Neural cell (in vitro differentiated cells): ENCODE measurements at regions not wholly inside any gene's neighbourhood (a gene's known extent, or its start where the extent isn't known, plus 50 kb on each side); places are given as distances from the start of the nearest gene placed in this dataset.

ENCODE experiments used
- EZH2 ChIP-seq: fragments of 200-600, 300-800 bp; shearing (Covaris generic), sonication (generic); IDR thresholded peaks from 2 replicates; pipeline ENCODE4 v1.6.1; 2014; ENCODE audit warnings: antibody characterized with exemption, low read length, borderline replicate concordance, mild to moderate bottlenecking; ENCODE audit not compliant: insufficient read depth, poor library complexity, severe bottlenecking
- POLR2AphosphoS5 ChIP-seq: IDR thresholded peaks from 2 replicates; pipeline ENCODE4 v1.6.1; 2012
- TF ChIP-seq, protein P1 (sequence below): fragments of 450-650 bp; IDR thresholded peaks from 2 replicates; pipeline ENCODE4 v1.5.1; 2014; ENCODE audit warnings: antibody characterized with exemption, mild to moderate bottlenecking, moderate library complexity; ENCODE audit not compliant: poor library complexity, severe bottlenecking

DNA sequence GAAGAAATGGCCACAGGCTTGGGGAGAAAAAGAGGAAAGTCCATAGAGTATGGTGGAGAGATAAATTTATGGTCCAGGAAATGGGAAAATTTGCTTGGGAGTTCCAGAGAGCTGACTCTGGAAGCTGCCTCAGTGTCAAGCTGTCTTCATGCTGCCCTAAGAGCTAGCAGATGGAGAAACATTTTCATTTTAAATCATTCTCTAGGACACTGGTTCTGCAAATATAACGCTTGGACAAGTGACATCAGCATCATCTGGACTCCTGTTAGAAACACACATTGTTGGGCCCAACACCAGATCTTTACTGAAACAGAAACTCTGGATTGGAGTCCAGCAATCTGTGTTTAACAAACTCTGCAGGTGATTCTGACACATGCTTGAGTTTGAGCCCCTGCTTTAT, 592.0 kb upstream of the KLF12 start:
- TF ChIP-seq, protein P1, sequence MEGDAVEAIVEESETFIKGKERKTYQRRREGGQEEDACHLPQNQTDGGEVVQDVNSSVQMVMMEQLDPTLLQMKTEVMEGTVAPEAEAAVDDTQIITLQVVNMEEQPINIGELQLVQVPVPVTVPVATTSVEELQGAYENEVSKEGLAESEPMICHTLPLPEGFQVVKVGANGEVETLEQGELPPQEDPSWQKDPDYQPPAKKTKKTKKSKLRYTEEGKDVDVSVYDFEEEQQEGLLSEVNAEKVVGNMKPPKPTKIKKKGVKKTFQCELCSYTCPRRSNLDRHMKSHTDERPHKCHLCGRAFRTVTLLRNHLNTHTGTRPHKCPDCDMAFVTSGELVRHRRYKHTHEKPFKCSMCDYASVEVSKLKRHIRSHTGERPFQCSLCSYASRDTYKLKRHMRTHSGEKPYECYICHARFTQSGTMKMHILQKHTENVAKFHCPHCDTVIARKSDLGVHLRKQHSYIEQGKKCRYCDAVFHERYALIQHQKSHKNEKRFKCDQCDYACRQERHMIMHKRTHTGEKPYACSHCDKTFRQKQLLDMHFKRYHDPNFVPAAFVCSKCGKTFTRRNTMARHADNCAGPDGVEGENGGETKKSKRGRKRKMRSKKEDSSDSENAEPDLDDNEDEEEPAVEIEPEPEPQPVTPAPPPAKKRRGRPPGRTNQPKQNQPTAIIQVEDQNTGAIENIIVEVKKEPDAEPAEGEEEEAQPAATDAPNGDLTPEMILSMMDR, result no peak
- TF ChIP-seq EZH2, result no peak
- TF ChIP-seq POLR2AphosphoS5, result no peak
